Endothelial cell of umbilical vein (primary cell): ENCODE measurements at regions not wholly inside any gene's neighbourhood (a gene's known extent, or its start where the extent isn't known, plus 50 kb on each side); places are given as distances from the start of the nearest gene placed in this dataset.

ENCODE experiments used
- CTCF ChIP-seq, 2 donors: IDR thresholded peaks; 1 replicate in 1 of 2; 2 replicates in 1 of 2; pipeline ENCODE4 v1.5.1; 2011; ENCODE audit warnings: low read length in 2 of 2, mild to moderate bottlenecking in 2 of 2, moderate library complexity in 2 of 2, control low read depth in 1 of 2, inconsistent platforms in 1 of 2, low read depth in 1 of 2; ENCODE audit not compliant: insufficient read depth in 1 of 2; ENCODE audit errors: extremely low read depth in 1 of 2
- POLR2A ChIP-seq: IDR thresholded peaks from 2 replicates; pipeline ENCODE4 v1.6.1; 2012; ENCODE audit warnings: low read depth, mild to moderate bottlenecking, control low read depth, low read length
- POLR2AphosphoS5 ChIP-seq: IDR thresholded peaks from 2 replicates; pipeline ENCODE4 v1.6.1; 2012; ENCODE audit warnings: low read depth, mild to moderate bottlenecking, control low read depth, low read length, moderate library complexity; ENCODE audit not compliant: insufficient read depth

GRCh38 chr5:17719592-17719991 is 85.3 kb downstream of the TAF11L14 start:
- TF ChIP-seq CTCF (IDR thresholded peaks at IDR 0.05; ENCODE audit: extremely low read depth in 1 of 2, insufficient read depth in 1 of 2, low read depth in 1 of 2, low read length in 2 of 2) (no peak), POLR2A (no peak), POLR2AphosphoS5 (no peak)
